WTC11 (cell line): ENCODE measurements at regions not wholly inside any gene's neighbourhood (a gene's known extent, or its start where the extent isn't known, plus 50 kb on each side); places are given as distances from the start of the nearest gene placed in this dataset.

Experiments
- ATAC-seq: fragments of 200-7000 bp; cut with Tn5 transposase; 2 replicates; pipeline ENCODE4 v1.10.0; 2021; ENCODE audit warnings: mild to moderate bottlenecking, moderate library complexity
- CTCF ChIA-PET: fragments of 300-600 bp; sonication (Branson Sonifier 250); formaldehyde crosslinking; loops from one replicate; lab custom pipeline; 2021; ENCODE audit warnings: antibody characterized with exemption; lab: Charles Lee
- POLR2A ChIA-PET: fragments of 350-600 bp; sonication (Branson Sonifier 250); formaldehyde crosslinking; loops from one replicate; lab custom pipeline; 2021; ENCODE audit warnings: antibody characterized with exemption; lab: Charles Lee
- DNase-seq: peaks from one replicate; pipeline ENCODE4 v3.0.0; 2021; ENCODE audit warnings: low spot score
- H3K27ac Mint-ChIP-seq: 2 replicates; pipeline ENCODE4 v1.8.0; 2021; ENCODE audit warnings: mixed read lengths
- H3K27me3 Mint-ChIP-seq: 2 replicates; pipeline ENCODE4 v1.8.0; 2021; ENCODE audit warnings: low read depth, mild to moderate bottlenecking, moderate library complexity, mixed read lengths
- H3K36me3 Mint-ChIP-seq: 2 replicates; pipeline ENCODE4 v1.8.0; 2021; ENCODE audit warnings: mixed read lengths
- H3K4me1 Mint-ChIP-seq: 2 replicates; pipeline ENCODE4 v1.8.0; 2022; ENCODE audit warnings: mixed read lengths
- H3K4me3 Mint-ChIP-seq: 2 replicates; pipeline ENCODE4 v1.8.0; 2021; ENCODE audit warnings: mild to moderate bottlenecking, moderate library complexity, mixed read lengths
- H3K9me3 Mint-ChIP-seq: 2 replicates; pipeline ENCODE4 v1.8.0; 2021; ENCODE audit warnings: mixed read lengths
- ATF3 ChIP-seq: sonication (generic); formaldehyde crosslinking; conservative IDR thresholded peaks from 2 replicates; pipeline ENCODE4 v1.8.1; 2022; ENCODE audit warnings: mild to moderate bottlenecking, missing genetic modification reagents
- CREB1 ChIP-seq: sonication (generic); formaldehyde crosslinking; IDR thresholded peaks from 2 replicates; pipeline ENCODE4 v1.8.0; 2023; ENCODE audit warnings: mild to moderate bottlenecking, missing genetic modification reagents
- E2F1 ChIP-seq: sonication (generic); formaldehyde crosslinking; IDR thresholded peaks from 2 replicates; pipeline ENCODE4 v1.8.0; 2022; ENCODE audit warnings: mild to moderate bottlenecking, missing genetic modification reagents
- E2F5 ChIP-seq: sonication (generic); formaldehyde crosslinking; IDR thresholded peaks from 2 replicates; pipeline ENCODE4 v1.8.1; 2022; ENCODE audit warnings: mild to moderate bottlenecking, moderate library complexity, missing genetic modification reagents
- FOXK1 ChIP-seq: sonication (generic); formaldehyde crosslinking; IDR thresholded peaks from 2 replicates; pipeline ENCODE4 v1.8.0; 2022; ENCODE audit warnings: mild to moderate bottlenecking, moderate library complexity, missing genetic modification reagents
- FOXP4 ChIP-seq: sonication (generic); formaldehyde crosslinking; IDR thresholded peaks from 2 replicates; pipeline ENCODE4 v1.8.0; 2022; ENCODE audit warnings: mild to moderate bottlenecking, missing genetic modification reagents
- GABPB1 ChIP-seq: sonication (generic); formaldehyde crosslinking; IDR thresholded peaks from 2 replicates; pipeline ENCODE4 v1.8.1; 2023; ENCODE audit warnings: mild to moderate bottlenecking, missing genetic modification reagents
- JAZF1 ChIP-seq: fragments of 250-450 bp; sonication (Bioruptor Pico); IDR thresholded peaks from 2 replicates; pipeline ENCODE4 v1.9.0; 2021; ENCODE audit warnings: moderate library complexity, mild to moderate bottlenecking, inconsistent platforms
- JUN ChIP-seq: sonication (generic); formaldehyde crosslinking; IDR thresholded peaks from 2 replicates; pipeline ENCODE4 v1.8.0; 2023; ENCODE audit warnings: mild to moderate bottlenecking, missing genetic modification reagents
- MLX ChIP-seq: sonication (generic); formaldehyde crosslinking; IDR thresholded peaks from 2 replicates; pipeline ENCODE4 v1.8.1; 2023; ENCODE audit warnings: mild to moderate bottlenecking, missing genetic modification reagents, moderate library complexity
- MXD4 ChIP-seq: fragments of 250-450 bp; sonication (Bioruptor Pico); IDR thresholded peaks from 2 replicates; pipeline ENCODE4 v1.8.0; 2021; ENCODE audit warnings: mild to moderate bottlenecking, moderate library complexity, borderline replicate concordance
- MYBL2 ChIP-seq: sonication (generic); formaldehyde crosslinking; IDR thresholded peaks from 2 replicates; pipeline ENCODE4 v1.8.1; 2023; ENCODE audit warnings: mild to moderate bottlenecking, moderate library complexity, missing genetic modification reagents
- NFE2L1 ChIP-seq: sonication (generic); formaldehyde crosslinking; IDR thresholded peaks from 2 replicates; pipeline ENCODE4 v1.8.1; 2023; ENCODE audit warnings: missing genetic modification reagents
- NR3C1 ChIP-seq: sonication (generic); formaldehyde crosslinking; conservative IDR thresholded peaks from 2 replicates; pipeline ENCODE4 v1.8.1; 2023; ENCODE audit warnings: low read depth, mild to moderate bottlenecking, missing genetic modification reagents
- RELA ChIP-seq: sonication (generic); formaldehyde crosslinking; IDR thresholded peaks from 2 replicates; pipeline ENCODE4 v1.8.1; 2022; ENCODE audit warnings: missing genetic modification reagents, mild to moderate bottlenecking, borderline replicate concordance
- SP1 ChIP-seq: sonication (generic); formaldehyde crosslinking; conservative IDR thresholded peaks from 2 replicates; pipeline ENCODE4 v1.8.1; 2022; ENCODE audit warnings: missing genetic modification reagents
- TEAD4 ChIP-seq: sonication (generic); formaldehyde crosslinking; IDR thresholded peaks from 2 replicates; pipeline ENCODE4 v1.8.0; 2022; ENCODE audit warnings: mild to moderate bottlenecking, missing genetic modification reagents
- ZNF219 ChIP-seq: sonication (generic); formaldehyde crosslinking; IDR thresholded peaks from 2 replicates; pipeline ENCODE4 v1.8.0; 2023; ENCODE audit warnings: missing genetic modification reagents, mild to moderate bottlenecking, borderline replicate concordance
- ZNF232 ChIP-seq: sonication (generic); formaldehyde crosslinking; IDR thresholded peaks from 2 replicates; pipeline ENCODE4 v1.8.0; 2022; ENCODE audit warnings: mild to moderate bottlenecking, missing genetic modification reagents
- ZNF263 ChIP-seq: sonication (generic); formaldehyde crosslinking; IDR thresholded peaks from 2 replicates; pipeline ENCODE4 v1.8.1; 2022; ENCODE audit warnings: low read depth, mild to moderate bottlenecking, moderate library complexity, missing genetic modification reagents
- ZNF512 ChIP-seq: sonication (generic); formaldehyde crosslinking; IDR thresholded peaks from 2 replicates; pipeline ENCODE4 v1.8.1; 2022; ENCODE audit warnings: missing genetic modification reagents, borderline replicate concordance
- TF ChIP-seq, protein P1 (sequence below): sonication (generic); formaldehyde crosslinking; IDR thresholded peaks from 2 replicates; pipeline ENCODE4 v1.8.0; 2023; ENCODE audit warnings: missing genetic modification reagents, mild to moderate bottlenecking, borderline replicate concordance
- TF ChIP-seq, protein P2 (sequence below): sonication (generic); formaldehyde crosslinking; IDR thresholded peaks from 2 replicates; pipeline ENCODE4 v1.8.1; 2022; ENCODE audit warnings: low read depth, mild to moderate bottlenecking, moderate library complexity, missing genetic modification reagents, borderline replicate concordance

DNA sequence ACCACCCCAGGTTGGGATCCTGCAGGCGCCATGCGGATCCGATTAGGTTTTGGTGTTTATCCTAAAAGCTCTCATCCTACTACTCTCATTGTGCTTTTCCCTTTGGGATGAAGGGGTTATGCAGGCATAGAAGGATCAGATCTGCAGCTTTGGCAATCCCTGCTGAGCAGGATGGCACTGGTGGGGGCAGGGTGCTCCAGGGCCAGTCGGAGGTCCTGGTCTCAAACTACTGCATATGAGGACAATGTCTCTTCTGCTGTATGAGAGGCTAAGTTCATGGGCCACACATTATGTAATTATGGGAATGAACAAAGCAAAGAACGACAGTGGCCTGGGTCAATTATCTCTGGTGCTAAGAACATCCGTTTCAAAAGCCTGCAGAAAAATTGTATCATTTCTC, 334.2 kb downstream of the IRX1 start:
- TF ChIP-seq, protein P1, sequence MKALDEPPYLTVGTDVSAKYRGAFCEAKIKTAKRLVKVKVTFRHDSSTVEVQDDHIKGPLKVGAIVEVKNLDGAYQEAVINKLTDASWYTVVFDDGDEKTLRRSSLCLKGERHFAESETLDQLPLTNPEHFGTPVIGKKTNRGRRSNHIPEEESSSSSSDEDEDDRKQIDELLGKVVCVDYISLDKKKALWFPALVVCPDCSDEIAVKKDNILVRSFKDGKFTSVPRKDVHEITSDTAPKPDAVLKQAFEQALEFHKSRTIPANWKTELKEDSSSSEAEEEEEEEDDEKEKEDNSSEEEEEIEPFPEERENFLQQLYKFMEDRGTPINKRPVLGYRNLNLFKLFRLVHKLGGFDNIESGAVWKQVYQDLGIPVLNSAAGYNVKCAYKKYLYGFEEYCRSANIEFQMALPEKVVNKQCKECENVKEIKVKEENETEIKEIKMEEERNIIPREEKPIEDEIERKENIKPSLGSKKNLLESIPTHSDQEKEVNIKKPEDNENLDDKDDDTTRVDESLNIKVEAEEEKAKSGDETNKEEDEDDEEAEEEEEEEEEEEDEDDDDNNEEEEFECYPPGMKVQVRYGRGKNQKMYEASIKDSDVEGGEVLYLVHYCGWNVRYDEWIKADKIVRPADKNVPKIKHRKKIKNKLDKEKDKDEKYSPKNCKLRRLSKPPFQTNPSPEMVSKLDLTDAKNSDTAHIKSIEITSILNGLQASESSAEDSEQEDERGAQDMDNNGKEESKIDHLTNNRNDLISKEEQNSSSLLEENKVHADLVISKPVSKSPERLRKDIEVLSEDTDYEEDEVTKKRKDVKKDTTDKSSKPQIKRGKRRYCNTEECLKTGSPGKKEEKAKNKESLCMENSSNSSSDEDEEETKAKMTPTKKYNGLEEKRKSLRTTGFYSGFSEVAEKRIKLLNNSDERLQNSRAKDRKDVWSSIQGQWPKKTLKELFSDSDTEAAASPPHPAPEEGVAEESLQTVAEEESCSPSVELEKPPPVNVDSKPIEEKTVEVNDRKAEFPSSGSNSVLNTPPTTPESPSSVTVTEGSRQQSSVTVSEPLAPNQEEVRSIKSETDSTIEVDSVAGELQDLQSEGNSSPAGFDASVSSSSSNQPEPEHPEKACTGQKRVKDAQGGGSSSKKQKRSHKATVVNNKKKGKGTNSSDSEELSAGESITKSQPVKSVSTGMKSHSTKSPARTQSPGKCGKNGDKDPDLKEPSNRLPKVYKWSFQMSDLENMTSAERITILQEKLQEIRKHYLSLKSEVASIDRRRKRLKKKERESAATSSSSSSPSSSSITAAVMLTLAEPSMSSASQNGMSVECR (CRISPR knock-in tag): no peak
- TF ChIP-seq RELA (CRISPR knock-in tag): no peak
- no peak for TF ChIP-seq FOXK1
- no peak for TF ChIP-seq JAZF1
- no peak for TF ChIP-seq NR3C1 (CRISPR knock-in tag)
- TF ChIP-seq ZNF219 (CRISPR knock-in tag): no peak
- no peak for TF ChIP-seq JUN
- no peak for TF ChIP-seq GABPB1 (CRISPR knock-in tag)
- TF ChIP-seq SP1: no peak
- no peak for TF ChIP-seq ZNF263
- TF ChIP-seq, protein P2, sequence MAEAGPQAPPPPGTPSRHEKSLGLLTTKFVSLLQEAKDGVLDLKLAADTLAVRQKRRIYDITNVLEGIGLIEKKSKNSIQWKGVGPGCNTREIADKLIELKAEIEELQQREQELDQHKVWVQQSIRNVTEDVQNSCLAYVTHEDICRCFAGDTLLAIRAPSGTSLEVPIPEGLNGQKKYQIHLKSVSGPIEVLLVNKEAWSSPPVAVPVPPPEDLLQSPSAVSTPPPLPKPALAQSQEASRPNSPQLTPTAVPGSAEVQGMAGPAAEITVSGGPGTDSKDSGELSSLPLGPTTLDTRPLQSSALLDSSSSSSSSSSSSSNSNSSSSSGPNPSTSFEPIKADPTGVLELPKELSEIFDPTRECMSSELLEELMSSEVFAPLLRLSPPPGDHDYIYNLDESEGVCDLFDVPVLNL (CRISPR knock-in tag): no peak
- no peak for TF ChIP-seq FOXP4
- no peak for TF ChIP-seq MXD4
- no peak for TF ChIP-seq MLX (CRISPR knock-in tag)
- Mint-ChIP-seq H3K27ac (no peak overlapping the region), H3K4me3 (no peak overlapping the region), H3K27me3 (no peaks in the 10 kb centered on the region), H3K9me3 (peaks cover 27% of the 10 kb centered on the region), H3K4me1 (no peaks in the 10 kb centered on the region), H3K36me3 (no peaks in the 10 kb centered on the region)
- POLR2A ChIA-PET: no interaction called here
- DNase-seq: no peak
- no peak for ATAC-seq
- CTCF ChIA-PET: no interaction called here

- Mint-ChIP-seq H3K27ac (no peak overlapping the region), H3K36me3 (peaks cover 2% of the 10 kb centered on the region; the same call in 1 of the 2 replicates), H3K4me3 (no peak overlapping the region), H3K27me3 (no peaks in the 10 kb centered on the region), H3K4me1 (no peaks in the 10 kb centered on the region), H3K9me3 (peaks cover 26% of the 10 kb centered on the region)
- POLR2A ChIA-PET: no interaction called here
- CTCF ChIA-PET: no interaction called here
- ATAC-seq (no peak), DNase-seq (no peak)
- TF ChIP-seq MYBL2 (CRISPR knock-in tag): no peak
- TF ChIP-seq SP1: no peak
- TF ChIP-seq TEAD4 (CRISPR knock-in tag): no peak
- TF ChIP-seq NFE2L1: no peak
- no peak for TF ChIP-seq E2F1
- no peak for TF ChIP-seq ZNF512
- no peak for TF ChIP-seq ATF3
- TF ChIP-seq FOXP4: no peak
- TF ChIP-seq E2F5: no peak
- TF ChIP-seq CREB1 (CRISPR knock-in tag): no peak
- TF ChIP-seq ZNF232 (CRISPR knock-in tag): no peak
These were observed 336.3 kb downstream of the IRX1 start for GRCh38 chr5:3931976-3932375.
